ENCODE measurements at regions not wholly inside any gene's neighbourhood (a gene's known extent, or its start where the extent isn't known, plus 50 kb on each side); places are given as distances from the start of the nearest gene placed in this dataset.

GRCh38 chr2:20536619-20537422 lies 89.9 kb downstream of the RHOB start:
- intact Hi-C loops (cut with DNase I) = no loop called here

GRCh38 chr2:20537423-20538307 lies 90.8 kb downstream of the RHOB start:
- DNase-seq = no peak
- Histone ChIP-seq H3K27me3 (no peaks in the 10 kb centered on the region), H3K9me3 (replicated peaks in 1 of 3) (no peaks in the 10 kb centered on the region), H3K4me3 (no peak overlapping the region), H3K4me1 (replicated peaks in 1 of 2) (no peaks in the 10 kb centered on the region), H3K36me3 (replicated peaks in 1 of 2) (no peaks in the 10 kb centered on the region), H3K27ac (no peak overlapping the region)
- TF ChIP-seq POLR2A (IDR thresholded peaks at IDR 0.05) (no peak), CTCF (IDR thresholded peaks at IDR 0.05) (no peak)
- 91 to 95% (median 94%) methylated on average over 16 to 17 of the region's 17 CpGs for WGBS, 4 donors
- intact Hi-C loops (cut with DNase I) = no loop called here

More at GRCh38 chr2:20536619-20537422, 89.9 kb downstream of the RHOB start:
- Histone ChIP-seq H3K27me3 (no peaks in the 10 kb centered on the region), H3K27ac (peak overlapping the region in 1 of 5 donors; percentile 36), H3K9me3 (replicated peaks in 1 of 3) (no peaks in the 10 kb centered on the region), H3K4me1 (replicated peaks in 1 of 2) (no peaks in the 10 kb centered on the region), H3K4me3 (no peak overlapping the region), H3K36me3 (replicated peaks in 1 of 2) (no peaks in the 10 kb centered on the region)
- peak in 2 of 7 donors; percentile 54 to 73 for DNase-seq
- 81 to 86% (median 82%) methylated on average over 13 to 15 of the region's 15 CpGs for WGBS, 4 donors
- TF ChIP-seq POLR2A (IDR thresholded peaks at IDR 0.05) (no peak), CTCF (IDR thresholded peaks at IDR 0.05) (no peak)

GRCh38 chr2:20538308-20539132 lies 91.6 kb downstream of the RHOB start:
- Histone ChIP-seq H3K4me1 (replicated peaks in 1 of 2) (no peaks in the 10 kb centered on the region), H3K9me3 (replicated peaks in 1 of 3) (no peaks in the 10 kb centered on the region), H3K4me3 (no peak overlapping the region), H3K27me3 (no peaks in the 10 kb centered on the region), H3K27ac (no peak overlapping the region), H3K36me3 (replicated peaks in 1 of 2) (no peaks in the 10 kb centered on the region)
- 80 to 93% (median 88%) methylated on average over 5 to 8 of the region's 8 CpGs for WGBS, 4 donors
- TF ChIP-seq CTCF (IDR thresholded peaks at IDR 0.05) (no peak), POLR2A (IDR thresholded peaks at IDR 0.05) (no peak)
- intact Hi-C loops (cut with DNase I) = no loop called here
- DNase-seq = no peak

Data from adrenal gland (tissue), 9 donors.